A549 (cell line): ENCODE measurements at regions not wholly inside any gene's neighbourhood (a gene's known extent, or its start where the extent isn't known, plus 50 kb on each side); places are given as distances from the start of the nearest gene placed in this dataset.

ENCODE experiments used
- ATAC-seq, 2 experiments: fragments of 200-7000 bp in 1 of 2; fragments of >200 bp in 1 of 2; cut with Nextera tagmentation in 1 of 2; cut with Tn5 transposase in 1 of 2; 3 replicates each; pipeline versions ENCODE4 v1.8.0 to v1.9.1; 2018 to 2020; ENCODE audit warnings: mild to moderate bottlenecking in 1 of 2, moderate library complexity in 1 of 2
- CTCF ChIA-PET: fragments of 300-600 bp; sonication (Branson Sonifier 250); formaldehyde crosslinking; extraction: SDS; loops from one replicate; lab custom pipeline; 2021; ENCODE audit warnings: antibody characterized with exemption, inconsistent platforms; lab: Yijun Ruan, JAX
- POLR2A ChIA-PET: fragments of 350-600 bp; formaldehyde crosslinking; extraction: SDS; loops from one replicate; lab custom pipeline; 2021; ENCODE audit warnings: antibody characterized with exemption, inconsistent platforms; lab: Yijun Ruan, JAX
- DNase-seq, 2 experiments: peaks; one replicate each; pipeline versions ENCODE4 v3.0.0 to v3.0.0-alpha.2; 2011 to 2016; ENCODE audit warnings: low read depth in 1 of 2, low spot score in 1 of 2
- FAIRE-seq: peaks from 2 replicates; lab custom pipeline; 2011; peaks lifted over from hg19 to GRCh38; lab: Jason Lieb, UNC
- H3K27ac ChIP-seq, 2 experiments: fragments of >200 bp; sonication (Bioruptor Twin); formaldehyde crosslinking; 3 replicates each; pipeline ENCODE4 v1.5.1; 2016 to 2017
- H3K4me1 ChIP-seq: fragments of >200 bp; sonication (Bioruptor Twin); formaldehyde crosslinking; 3 replicates; pipeline ENCODE4 v1.6.1; 2016
- H3K4me2 ChIP-seq: fragments of >200 bp; sonication (Bioruptor Twin); formaldehyde crosslinking; 3 replicates; pipeline ENCODE4 v1.6.1; 2016
- H3K4me3 ChIP-seq: fragments of >200 bp; sonication (Bioruptor Twin); formaldehyde crosslinking; 3 replicates; pipeline ENCODE4 v1.5.1; 2016
- H3K9me3 ChIP-seq: fragments of >200 bp; sonication (Bioruptor Twin); formaldehyde crosslinking; 3 replicates; pipeline ENCODE4 v1.6.1; 2016
- BHLHE40 ChIP-seq: IDR thresholded peaks from 2 replicates; pipeline ENCODE4 v1.6.1; 2012; ENCODE audit warnings: low read depth, low read length, inconsistent platforms
- CBX2 ChIP-seq: fragments of 200-600 bp; sonication (generic); IDR thresholded peaks from 2 replicates; pipeline ENCODE4 v1.6.1; 2016; ENCODE audit warnings: low read depth, mild to moderate bottlenecking, borderline replicate concordance
- CEBPB ChIP-seq, 2 experiments: fragments of >200 bp in 1 of 2; sonication (Bioruptor Twin) in 1 of 2; formaldehyde crosslinking in 1 of 2; IDR thresholded peaks; 2 replicates each; pipeline ENCODE4 v1.6.1; 2012 to 2016
- CHD2 ChIP-seq: fragments of 150-350 bp; IDR thresholded peaks from 2 replicates; pipeline ENCODE4 v1.6.1; 2014; ENCODE audit warnings: low read length; ENCODE audit not compliant: partially characterized antibody
- CHD4 ChIP-seq: fragments of 200-600 bp; sonication (generic); IDR thresholded peaks from 2 replicates; pipeline ENCODE4 v1.6.1; 2016; ENCODE audit warnings: antibody characterized with exemption, mild to moderate bottlenecking, borderline replicate concordance
- ESRRA ChIP-seq: fragments of 150-350 bp; IDR thresholded peaks from 2 replicates; pipeline ENCODE4 v1.6.1; 2014; ENCODE audit warnings: mild to moderate bottlenecking, low read length, borderline replicate concordance
- FOSB ChIP-seq: fragments of 250-450 bp; sonication (Bioruptor Pico); IDR thresholded peaks from 2 replicates; pipeline ENCODE4 v1.5.0; 2020; ENCODE audit warnings: mild to moderate bottlenecking, moderate library complexity
- FOXS1 ChIP-seq: fragments of 250-450 bp; sonication (Bioruptor Pico); IDR thresholded peaks from 2 replicates; pipeline ENCODE4 v1.5.0; 2020; ENCODE audit warnings: mild to moderate bottlenecking, moderate library complexity
- HES2 ChIP-seq: fragments of >200 bp; sonication (Bioruptor Twin); formaldehyde crosslinking; IDR thresholded peaks from 2 replicates; pipeline ENCODE4 v1.6.1; 2016
- HEYL ChIP-seq: fragments of 250-450 bp; sonication (Bioruptor Pico); IDR thresholded peaks from 2 replicates; pipeline ENCODE4 v1.8.0; 2021; ENCODE audit warnings: mild to moderate bottlenecking, moderate library complexity
- HMGXB4 ChIP-seq: fragments of 250-450 bp; sonication (Bioruptor Pico); IDR thresholded peaks from 2 replicates; pipeline ENCODE4 v1.5.0; 2021; ENCODE audit warnings: mild to moderate bottlenecking, moderate library complexity, borderline replicate concordance
- JUN ChIP-seq, 2 experiments: fragments of >200 bp; sonication (Bioruptor Twin); formaldehyde crosslinking; IDR thresholded peaks; 2 replicates in 1 of 2; 3 replicates in 1 of 2; pipeline ENCODE4 v1.6.1; 2016 to 2017
- KDM5A ChIP-seq: fragments of 200-600 bp; sonication (generic); IDR thresholded peaks from 2 replicates; pipeline ENCODE4 v1.6.1; 2016; ENCODE audit warnings: antibody characterized with exemption, mild to moderate bottlenecking
- MAZ ChIP-seq: fragments of 150-350 bp; IDR thresholded peaks from 2 replicates; pipeline ENCODE4 v1.6.1; 2014; ENCODE audit warnings: antibody characterized with exemption, low read depth, low read length, borderline replicate concordance
- PBX3 ChIP-seq: IDR thresholded peaks from 2 replicates; pipeline ENCODE4 v1.6.1; 2012
- RARB ChIP-seq: fragments of 250-450 bp; sonication (Bioruptor Pico); IDR thresholded peaks from 2 replicates; pipeline ENCODE4 v1.8.0; 2021; ENCODE audit warnings: mild to moderate bottlenecking, moderate library complexity
- RCOR1 ChIP-seq: fragments of 150-350 bp; IDR thresholded peaks from 2 replicates; pipeline ENCODE4 v1.6.1; 2014; ENCODE audit warnings: antibody characterized with exemption, low read length, low read depth
- RFX5 ChIP-seq: fragments of 450-650 bp; IDR thresholded peaks from 2 replicates; pipeline ENCODE4 v1.7.1; 2014; ENCODE audit warnings: antibody characterized with exemption, mild to moderate bottlenecking, moderate library complexity
- RNF2 ChIP-seq: fragments of 200-600 bp; sonication (generic); IDR thresholded peaks from 2 replicates; pipeline ENCODE4 v1.6.1; 2016; ENCODE audit warnings: low read depth, mild to moderate bottlenecking, antibody characterized with exemption, moderate library complexity, borderline replicate concordance
- SMC3 ChIP-seq: fragments of >200 bp; sonication (Bioruptor Twin); formaldehyde crosslinking; IDR thresholded peaks from 3 replicates; pipeline ENCODE4 v1.6.1; 2018; ENCODE audit warnings: inconsistent platforms
- TFCP2L1 ChIP-seq: fragments of 250-450 bp; sonication (Bioruptor Pico); IDR thresholded peaks from 2 replicates; pipeline ENCODE4 v1.5.0; 2021; ENCODE audit warnings: mild to moderate bottlenecking
- ZC3H11A ChIP-seq: fragments of 450-650 bp; IDR thresholded peaks from 2 replicates; pipeline ENCODE4 v1.6.1; 2014; ENCODE audit warnings: antibody characterized with exemption, mild to moderate bottlenecking
- ZFP36 ChIP-seq: fragments of 450-650 bp; IDR thresholded peaks from 2 replicates; pipeline ENCODE4 v1.6.1; 2014; ENCODE audit warnings: borderline replicate concordance; ENCODE audit not compliant: partially characterized antibody
- ZNF302 ChIP-seq: fragments of 250-450 bp; sonication (Bioruptor Pico); IDR thresholded peaks from 2 replicates; pipeline ENCODE4 v1.9.0; 2021; ENCODE audit warnings: inconsistent platforms, mild to moderate bottlenecking, moderate library complexity
- WGBS: methylation state at CpG from one replicate; pipeline ENCODE4 v1.1.6; 2017; ENCODE audit errors: missing lambda C conversion rate; 5-methylcytosine and 5-hydroxymethylcytosine counted together
- TF ChIP-seq, protein P1 (sequence below): IDR thresholded peaks from 2 replicates; pipeline ENCODE4 v1.6.1; 2012; ENCODE audit warnings: low read depth, borderline replicate concordance

- Histone ChIP-seq H3K27ac (no peak overlapping the region), H3K9me3 (no peaks in the 10 kb centered on the region), H3K4me1 (no peaks in the 10 kb centered on the region), H3K4me2 (no peak overlapping the region), H3K4me3 (no peak overlapping the region)
- DNase-seq (no peak), FAIRE-seq (no peak), ATAC-seq (no peak)
- TF ChIP-seq ZFP36 (no peak), HES2 (no peak), ESRRA (no peak), RFX5 (no peak), CHD2 (no peak), RCOR1 (no peak), FOSB (no peak), RARB (CRISPR knock-in tag) (no peak), CHD4 (no peak), HMGXB4 (no peak), CBX2 (no peak), RNF2 (no peak), HEYL (CRISPR knock-in tag) (no peak), SMC3 (no peak), PBX3 (no peak), CEBPB (IDR thresholded peaks at IDR 0.05) (no peak), BHLHE40 (no peak), ZC3H11A (no peak), ZNF302 (CRISPR knock-in tag) (no peak)
- TF ChIP-seq, protein P1, sequence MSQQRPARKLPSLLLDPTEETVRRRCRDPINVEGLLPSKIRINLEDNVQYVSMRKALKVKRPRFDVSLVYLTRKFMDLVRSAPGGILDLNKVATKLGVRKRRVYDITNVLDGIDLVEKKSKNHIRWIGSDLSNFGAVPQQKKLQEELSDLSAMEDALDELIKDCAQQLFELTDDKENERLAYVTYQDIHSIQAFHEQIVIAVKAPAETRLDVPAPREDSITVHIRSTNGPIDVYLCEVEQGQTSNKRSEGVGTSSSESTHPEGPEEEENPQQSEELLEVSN: no peak
- 1% methylated on average over 3 of the region's 3 CpGs for WGBS
- ChIA-PET POLR2A (no interaction called here), CTCF (no interaction called here)
Measured at GRCh38 chr15:61381501-61381900, 152.4 kb upstream of the RORA start.

DNA sequence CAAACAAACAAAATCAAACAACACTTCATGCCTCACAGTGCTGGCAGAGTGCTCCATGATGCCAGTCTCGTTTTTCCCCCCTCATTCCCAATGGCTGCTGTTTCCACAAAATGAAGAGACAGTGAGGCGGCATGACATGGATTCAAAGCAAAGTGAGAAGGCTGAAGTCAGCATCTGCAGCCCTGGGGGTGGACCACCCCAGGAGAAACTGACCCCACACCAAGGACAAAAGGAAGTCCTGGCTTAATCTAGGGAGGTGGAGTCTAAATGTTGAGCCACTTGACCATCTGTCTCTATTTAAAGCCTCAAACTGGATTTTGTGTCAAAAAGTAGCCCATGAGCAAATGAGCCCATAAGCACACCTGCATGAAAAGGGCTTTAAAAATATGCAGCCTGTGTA, 151.2 kb upstream of the RORA start:
- DNase-seq (no peak), ATAC-seq (no peak), FAIRE-seq (no peak)
- POLR2A ChIA-PET: no interaction called here
- Histone ChIP-seq H3K27ac (no peak overlapping the region), H3K9me3 (no peaks in the 10 kb centered on the region), H3K4me3 (no peak overlapping the region), H3K4me2 (no peak overlapping the region), H3K4me1 (no peaks in the 10 kb centered on the region)
- CTCF ChIA-PET: no interaction called here
- WGBS: 6% methylated on average over 2 of the region's 2 CpGs
- TF ChIP-seq KDM5A: no peak
- TF ChIP-seq TFCP2L1: no peak
- no peak for TF ChIP-seq MAZ
- no peak for TF ChIP-seq HEYL (CRISPR knock-in tag)
- no peak for TF ChIP-seq CEBPB (IDR thresholded peaks at IDR 0.05)
- TF ChIP-seq FOXS1 (CRISPR knock-in tag): no peak
- TF ChIP-seq JUN (IDR thresholded peaks at IDR 0.05): no peak
